Fibroblast of lung (primary cell): ENCODE measurements at regions not wholly inside any gene's neighbourhood (a gene's known extent, or its start where the extent isn't known, plus 50 kb on each side); places are given as distances from the start of the nearest gene placed in this dataset.

Experiments used
- DNase-seq, 2 donors: peaks; one replicate each; pipeline versions ENCODE4 v3.0.0 to v3.0.0-alpha.2; 2010; ENCODE audit warnings: low read depth in 2 of 2
- H2AFZ ChIP-seq: 2 replicates; pipeline ENCODE4 v1.5.1; 2012; ENCODE audit warnings: low read length, control low read depth, inconsistent platforms
- H3K27ac ChIP-seq: 2 replicates; pipeline ENCODE4 v1.5.1; 2011; ENCODE audit warnings: low read length, control low read depth; ENCODE audit not compliant: insufficient read depth
- H3K27me3 ChIP-seq: 2 replicates; pipeline ENCODE4 v1.5.1; 2011; ENCODE audit warnings: mild to moderate bottlenecking, low read length; ENCODE audit not compliant: control insufficient read depth, insufficient read depth
- H3K36me3 ChIP-seq: 2 replicates; pipeline ENCODE4 v1.5.1; 2011; ENCODE audit warnings: low read length; ENCODE audit not compliant: control insufficient read depth, insufficient read depth
- H3K4me1 ChIP-seq: 2 replicates; pipeline ENCODE4 v1.5.1; 2011; ENCODE audit warnings: low read length; ENCODE audit not compliant: control insufficient read depth, insufficient read depth; ENCODE audit errors: extremely low read depth
- H3K4me2 ChIP-seq: 2 replicates; pipeline ENCODE4 v1.5.1; 2011; ENCODE audit warnings: low read length, control low read depth; ENCODE audit not compliant: insufficient read depth; ENCODE audit errors: extremely low read depth
- H3K4me3 ChIP-seq, 4 experiments: fragments of 200-600 bp in 1 of 4; sonication (generic) in 1 of 4; replicated peaks in 1 of 4; 2 replicates each; pipeline ENCODE4 v1.5.1; 2011 to 2016; ENCODE audit warnings: low read length in 4 of 4, low read depth in 3 of 4, mild to moderate bottlenecking in 3 of 4, control low read depth in 2 of 4, inconsistent platforms in 1 of 4, mixed read lengths in 1 of 4; ENCODE audit not compliant: insufficient read depth in 1 of 4; ENCODE audit errors: control extremely low read depth in 1 of 4
- H3K79me2 ChIP-seq: 2 replicates; pipeline ENCODE4 v1.5.1; 2012; ENCODE audit warnings: mild to moderate bottlenecking, low read length, inconsistent platforms; ENCODE audit not compliant: control insufficient read depth, insufficient read depth
- H3K9ac ChIP-seq: 2 replicates; pipeline ENCODE4 v1.5.1; 2011; ENCODE audit warnings: mild to moderate bottlenecking, low read length, control low read depth; ENCODE audit not compliant: insufficient read depth
- H3K9me3 ChIP-seq: 2 replicates; pipeline ENCODE4 v1.5.1; 2012; ENCODE audit warnings: low read depth, low read length; ENCODE audit not compliant: control insufficient read depth, insufficient read depth
- H4K20me1 ChIP-seq: 2 replicates; pipeline ENCODE4 v1.5.1; 2011; ENCODE audit warnings: low read length; ENCODE audit not compliant: control insufficient read depth, insufficient read depth; ENCODE audit errors: extremely low read depth
- EZH2 ChIP-seq: IDR thresholded peaks from 2 replicates; pipeline ENCODE4 v1.5.1; 2012; ENCODE audit warnings: low read length, control low read depth, mild to moderate bottlenecking; ENCODE audit errors: missing control alignments
- TF ChIP-seq, protein P1 (sequence below), 2 donors: IDR thresholded peaks in 1 of 2; conservative IDR thresholded peaks in 1 of 2; 1 replicate in 1 of 2; 2 replicates in 1 of 2; pipeline ENCODE4 v1.5.1; 2011 to 2012; ENCODE audit warnings: low read length in 2 of 2, control low read depth in 1 of 2, inconsistent platforms in 1 of 2, low read depth in 1 of 2, mild to moderate bottlenecking in 1 of 2

DNA sequence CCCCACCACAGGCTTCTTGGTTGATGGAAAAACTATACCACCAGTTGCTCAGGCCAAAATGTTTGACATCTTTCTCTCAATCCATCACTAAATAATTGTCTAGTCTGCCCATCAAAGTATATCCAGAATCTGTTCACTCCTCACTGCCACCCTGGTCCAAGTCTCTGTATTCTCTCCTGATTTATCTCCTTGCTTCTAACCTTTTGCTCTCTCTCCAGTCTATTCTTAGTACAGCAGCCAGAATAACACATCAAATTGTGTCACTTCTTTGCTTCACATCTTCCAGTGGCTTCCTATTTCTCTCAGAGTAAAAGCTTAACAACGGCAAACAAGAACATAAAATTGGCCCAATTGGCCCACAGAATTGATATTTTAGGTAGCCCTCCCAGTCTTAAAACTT lies 272.8 kb downstream of the IPO8 start:
- Histone ChIP-seq H3K4me3 (no peak overlapping the region), H3K79me2 (no peaks in the 10 kb centered on the region), H3K27ac (no peak overlapping the region), H2AFZ (no peak overlapping the region), H3K36me3 (no peaks in the 10 kb centered on the region), H3K27me3 (no peaks in the 10 kb centered on the region), H3K9ac (no peak overlapping the region), H3K4me1 (peaks cover 2% of the 10 kb centered on the region), H3K9me3 (no peaks in the 10 kb centered on the region), H3K4me2 (no peak overlapping the region), H4K20me1 (no peaks in the 10 kb centered on the region)
- TF ChIP-seq, protein P1, sequence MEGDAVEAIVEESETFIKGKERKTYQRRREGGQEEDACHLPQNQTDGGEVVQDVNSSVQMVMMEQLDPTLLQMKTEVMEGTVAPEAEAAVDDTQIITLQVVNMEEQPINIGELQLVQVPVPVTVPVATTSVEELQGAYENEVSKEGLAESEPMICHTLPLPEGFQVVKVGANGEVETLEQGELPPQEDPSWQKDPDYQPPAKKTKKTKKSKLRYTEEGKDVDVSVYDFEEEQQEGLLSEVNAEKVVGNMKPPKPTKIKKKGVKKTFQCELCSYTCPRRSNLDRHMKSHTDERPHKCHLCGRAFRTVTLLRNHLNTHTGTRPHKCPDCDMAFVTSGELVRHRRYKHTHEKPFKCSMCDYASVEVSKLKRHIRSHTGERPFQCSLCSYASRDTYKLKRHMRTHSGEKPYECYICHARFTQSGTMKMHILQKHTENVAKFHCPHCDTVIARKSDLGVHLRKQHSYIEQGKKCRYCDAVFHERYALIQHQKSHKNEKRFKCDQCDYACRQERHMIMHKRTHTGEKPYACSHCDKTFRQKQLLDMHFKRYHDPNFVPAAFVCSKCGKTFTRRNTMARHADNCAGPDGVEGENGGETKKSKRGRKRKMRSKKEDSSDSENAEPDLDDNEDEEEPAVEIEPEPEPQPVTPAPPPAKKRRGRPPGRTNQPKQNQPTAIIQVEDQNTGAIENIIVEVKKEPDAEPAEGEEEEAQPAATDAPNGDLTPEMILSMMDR (conservative IDR thresholded peaks at IDR 0.05 in 1 of 2, IDR thresholded peaks at IDR 0.05 in 1 of 2; ENCODE audit: low read depth in 1 of 2, low read length in 2 of 2) = no peak
- no peak for TF ChIP-seq EZH2
- DNase-seq = no peak

DNA sequence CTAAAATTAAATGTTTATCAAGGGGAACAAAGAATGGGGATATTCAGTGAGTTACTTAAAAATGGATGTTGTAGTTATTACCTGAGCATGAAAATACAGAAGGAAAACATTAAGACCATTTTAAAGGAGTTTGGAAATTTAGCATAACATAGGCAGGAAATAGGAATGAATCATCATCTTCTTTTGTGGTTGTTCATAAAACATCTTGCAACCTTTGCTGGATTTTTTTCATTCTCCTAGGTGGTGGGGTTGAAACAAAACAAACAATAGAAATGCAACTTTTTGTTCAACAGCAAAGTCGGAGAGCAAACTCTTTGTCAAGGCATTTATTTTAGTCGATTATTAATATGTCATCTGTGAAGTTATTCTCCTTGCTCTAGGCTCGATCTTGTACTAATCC lies 275.1 kb downstream of the IPO8 start:
- DNase-seq = peak in 1 of 2 donors; percentile 72
- Histone ChIP-seq H3K9me3 (no peaks in the 10 kb centered on the region), H3K4me3 (no peak overlapping the region), H3K79me2 (no peaks in the 10 kb centered on the region), H3K4me2 (no peak overlapping the region), H3K4me1 (peaks cover 2% of the 10 kb centered on the region), H2AFZ (no peak overlapping the region), H3K36me3 (no peaks in the 10 kb centered on the region), H3K9ac (no peak overlapping the region), H3K27ac (no peak overlapping the region), H4K20me1 (no peaks in the 10 kb centered on the region), H3K27me3 (no peaks in the 10 kb centered on the region)
- TF ChIP-seq, protein P1 (conservative IDR thresholded peaks at IDR 0.05 in 1 of 2, IDR thresholded peaks at IDR 0.05 in 1 of 2; ENCODE audit: low read depth in 1 of 2, low read length in 2 of 2) = no peak

DNA sequence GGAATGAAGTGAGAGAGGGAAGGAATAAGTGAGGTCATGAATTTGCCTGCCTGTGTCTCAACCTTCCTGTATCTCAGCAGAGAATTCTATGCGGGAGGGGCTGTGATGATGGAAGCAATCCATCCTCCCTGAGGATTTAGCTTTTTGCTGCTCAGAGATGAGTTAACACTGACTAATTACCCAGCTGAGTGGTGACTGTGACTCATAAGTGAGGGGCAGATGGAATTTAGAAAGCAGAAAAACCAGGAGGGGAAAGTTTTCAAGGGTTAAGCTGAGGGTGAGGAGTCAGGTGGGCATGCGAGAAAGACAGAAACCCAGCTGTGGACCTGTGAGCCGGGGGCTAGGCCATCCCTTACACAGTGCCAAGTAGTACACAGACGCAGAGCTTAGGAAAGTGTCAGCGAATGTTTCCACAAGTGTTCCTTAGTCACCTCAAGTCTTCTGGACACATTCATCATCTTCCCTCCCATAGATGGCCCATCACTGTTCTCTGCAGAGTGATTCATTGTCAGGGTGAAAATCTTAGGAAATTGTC lies 277.9 kb downstream of the IPO8 start:
- no peak overlapping the region for H3K4me2 ChIP-seq
- H3K27ac ChIP-seq = peak overlapping the region; percentile 27
- peak; percentile 85 to 99 for DNase-seq
- H3K9me3 ChIP-seq = no peaks in the 10 kb centered on the region
- H3K9ac ChIP-seq = no peak overlapping the region
- H3K27me3 ChIP-seq = no peaks in the 10 kb centered on the region
- H3K4me1 ChIP-seq = peaks cover 2% of the 10 kb centered on the region
- TF ChIP-seq EZH2 = no peak
- TF ChIP-seq, protein P1 (conservative IDR thresholded peaks at IDR 0.05 in 1 of 2, IDR thresholded peaks at IDR 0.05 in 1 of 2; ENCODE audit: low read depth in 1 of 2, low read length in 2 of 2) = no peak
- H3K79me2 ChIP-seq = no peaks in the 10 kb centered on the region
- H4K20me1 ChIP-seq = no peaks in the 10 kb centered on the region
- H2AFZ ChIP-seq = no peak overlapping the region
- H3K36me3 ChIP-seq = no peaks in the 10 kb centered on the region
- H3K4me3 ChIP-seq = no peak overlapping the region
